GM18520 (cell line): ENCODE measurements at regions not wholly inside any gene's neighbourhood (a gene's known extent, or its start where the extent isn't known, plus 50 kb on each side); places are given as distances from the start of the nearest gene placed in this dataset.
"Not testable (repeated sequence)": the region's sequence is repeated elsewhere in the genome, so short reads cannot be mapped to it uniquely, and the experiment has no call there.

Experiments used
- ATAC-seq: cut with Tn5 transposase; IDR thresholded peaks from one replicate; pipeline ENCODE4 v1.9.1; 2021; ENCODE audit not compliant: unreplicated experiment

DNA sequence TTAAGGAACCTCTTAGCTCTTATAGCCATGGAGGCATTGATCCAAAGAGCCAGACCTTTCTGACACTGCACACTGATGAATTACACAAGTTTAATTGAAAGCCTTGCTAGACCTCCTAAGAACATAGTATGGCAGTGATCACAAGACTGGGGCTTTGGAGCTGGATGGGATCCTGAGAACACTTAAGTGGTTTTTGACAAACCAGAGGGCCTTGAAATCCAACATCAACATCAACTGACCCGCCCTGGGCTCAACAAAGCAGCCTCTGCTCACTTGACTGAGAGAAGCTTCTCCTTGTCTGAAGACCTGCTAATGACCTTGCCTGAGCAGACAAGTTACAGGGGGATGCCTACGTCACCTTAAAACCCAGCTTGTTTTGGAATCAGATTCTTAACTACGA is 257.6 kb downstream of the KLF13 start:
- no peak for ATAC-seq

DNA sequence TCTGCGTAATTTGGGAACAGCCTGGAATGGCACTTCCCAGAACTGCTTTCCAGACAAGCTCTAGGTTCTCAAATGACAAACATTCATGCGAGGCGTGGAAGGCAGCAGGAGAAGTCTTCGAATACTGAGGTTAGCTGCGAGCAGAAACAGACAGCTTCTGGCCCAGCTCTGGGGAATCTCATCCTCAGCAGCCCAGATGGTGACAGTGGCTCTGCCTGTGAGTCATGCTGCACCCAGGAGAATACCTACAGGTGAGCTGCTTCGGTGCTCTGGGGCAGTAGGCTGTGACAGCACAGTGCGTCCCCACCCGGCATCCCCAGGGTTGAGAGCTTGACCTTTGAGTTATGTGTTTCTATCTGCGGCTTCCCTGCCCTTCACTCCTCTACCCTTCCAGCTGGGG is 258.6 kb downstream of the KLF13 start:
- no peak for ATAC-seq

DNA sequence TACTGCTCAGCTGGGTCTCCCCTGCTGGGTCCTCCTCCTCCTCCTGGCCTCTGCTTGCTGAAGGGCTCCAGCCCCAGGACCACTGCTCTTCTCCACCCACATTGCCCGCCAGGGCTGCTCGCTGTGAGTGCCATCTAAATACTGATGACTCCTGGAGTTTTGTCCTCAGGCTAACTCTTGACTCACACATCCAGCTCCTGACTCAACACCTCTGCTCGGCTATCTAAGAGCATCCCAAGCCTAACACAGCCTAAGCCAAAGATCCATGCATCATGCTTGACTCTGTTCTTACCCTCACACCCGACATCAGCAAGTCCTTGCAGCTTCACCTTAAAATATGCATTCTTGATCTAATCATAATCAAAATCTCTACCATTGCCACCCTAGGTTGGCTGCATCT is 260.2 kb downstream of the KLF13 start:
- no peak for ATAC-seq

DNA sequence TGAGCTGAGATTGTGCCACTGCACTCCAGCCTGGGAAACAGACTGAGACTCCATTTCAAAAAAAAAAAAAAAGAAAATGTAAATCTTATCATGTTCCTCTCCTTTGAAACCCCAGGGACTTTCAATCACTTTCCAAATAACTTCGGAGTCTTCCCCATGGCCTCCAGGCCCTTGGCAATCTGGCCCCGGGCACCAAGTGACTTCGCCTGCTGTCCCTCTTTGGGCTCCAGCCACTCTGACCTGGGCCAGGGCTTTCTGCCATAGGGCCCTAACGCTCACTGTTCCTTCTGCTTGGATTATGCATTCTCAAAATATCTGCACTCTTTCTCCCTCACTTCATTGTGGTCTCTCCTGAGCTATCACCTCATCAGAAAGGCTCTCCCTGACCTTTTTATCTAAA is 260.9 kb downstream of the KLF13 start:
- no peak for ATAC-seq

DNA sequence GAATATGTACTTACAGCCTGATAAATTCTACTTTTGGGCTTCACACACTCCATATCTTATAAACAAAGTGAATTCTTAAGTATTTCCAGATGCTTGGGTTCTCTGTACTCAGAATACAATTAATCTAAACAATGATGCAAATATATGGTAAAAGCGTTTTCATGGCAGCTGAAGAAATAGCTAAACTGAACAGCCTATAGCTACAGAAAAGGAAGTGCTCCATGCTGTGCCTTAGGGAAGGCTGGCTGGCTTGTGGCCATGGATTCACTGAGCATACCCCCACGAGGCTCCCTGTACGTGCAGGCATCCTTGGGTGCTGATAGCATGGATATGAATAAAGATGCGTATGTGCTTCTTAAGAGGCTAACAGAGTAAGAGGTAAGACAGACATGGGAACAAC is 264.0 kb downstream of the KLF13 start:
- ATAC-seq, result no peak

DNA sequence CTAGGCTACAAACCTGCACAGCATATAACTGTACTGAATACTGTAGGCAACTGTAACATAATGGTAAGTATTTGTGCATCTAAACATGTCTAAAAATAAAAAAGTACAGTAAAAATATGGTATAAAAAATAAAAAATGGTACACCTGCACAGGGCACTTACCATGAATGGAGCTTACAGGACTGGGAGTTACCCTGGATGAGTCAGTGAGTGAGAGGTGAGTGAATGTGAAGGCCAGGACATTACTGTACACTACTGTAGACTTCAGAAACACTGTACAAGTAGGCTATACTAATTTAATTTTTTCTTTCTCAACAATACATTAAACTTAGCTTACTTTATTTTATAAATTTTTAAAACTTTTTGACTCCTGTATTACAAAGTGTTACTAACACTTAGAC is 265.3 kb downstream of the KLF13 start:
- ATAC-seq, result no peak

DNA sequence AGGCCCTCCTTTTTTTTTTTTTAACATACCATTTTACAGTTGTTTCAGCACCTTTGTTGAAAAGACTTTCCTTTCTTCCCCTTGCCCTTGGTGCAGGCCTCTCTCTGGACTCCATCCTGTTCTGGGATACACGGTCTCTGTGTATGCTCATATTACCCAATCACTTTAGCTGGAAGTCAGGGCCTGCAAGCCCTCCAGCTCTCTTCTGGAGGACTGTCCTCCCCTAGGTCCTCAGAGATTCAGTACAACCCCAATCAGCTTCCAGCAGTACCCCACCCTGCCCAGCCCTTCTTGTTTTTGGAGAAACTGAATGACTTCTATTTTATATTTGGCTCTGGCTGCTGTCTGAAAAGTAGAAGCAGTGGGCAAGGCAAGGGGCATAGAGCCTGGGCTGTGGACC is 270.8 kb downstream of the KLF13 start:
- no peak for ATAC-seq

DNA sequence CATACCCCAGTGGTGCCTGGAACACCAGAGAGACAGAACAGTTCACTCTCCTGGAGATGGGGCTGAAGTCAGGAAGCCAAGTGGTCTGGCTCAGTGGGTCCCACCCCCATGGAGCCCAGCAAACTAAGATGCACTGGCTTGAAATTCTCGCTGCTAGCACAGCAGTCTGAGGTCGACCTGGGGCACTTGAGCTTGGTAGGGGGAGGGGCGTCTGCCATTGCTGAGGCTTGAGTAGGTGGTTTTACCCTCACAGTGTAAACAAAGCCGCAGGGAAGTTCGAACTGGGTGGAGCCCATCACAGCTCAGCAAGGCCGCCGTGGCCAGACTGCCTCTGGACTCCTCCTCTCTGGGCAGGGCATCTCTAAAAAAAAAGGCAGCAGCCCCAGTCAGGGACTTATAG is 272.0 kb downstream of the KLF13 start:
- no peak for ATAC-seq

DNA sequence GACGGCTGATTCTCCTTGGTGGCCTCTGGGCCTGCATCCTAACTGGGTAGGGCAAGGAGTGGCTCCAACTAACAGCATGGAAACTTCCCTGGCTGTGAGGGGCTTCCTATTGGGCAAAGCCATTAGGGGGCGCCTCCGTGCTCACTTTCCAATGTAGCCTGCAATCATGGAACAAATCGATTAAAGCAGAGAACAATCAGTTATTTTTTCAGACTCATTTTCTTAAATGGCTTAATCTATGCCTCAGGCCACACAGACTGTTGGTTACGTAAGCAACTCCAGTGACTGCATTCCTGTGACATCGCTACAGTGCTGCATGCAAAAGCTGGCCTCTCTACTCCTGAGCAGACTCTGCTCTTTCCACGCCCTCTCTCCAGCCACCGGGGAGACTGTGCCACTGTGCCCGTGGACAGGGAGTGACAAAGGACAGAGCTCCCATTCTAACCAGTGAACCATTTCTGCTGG is 278.9 kb downstream of the KLF13 start:
- ATAC-seq, result no peak

DNA sequence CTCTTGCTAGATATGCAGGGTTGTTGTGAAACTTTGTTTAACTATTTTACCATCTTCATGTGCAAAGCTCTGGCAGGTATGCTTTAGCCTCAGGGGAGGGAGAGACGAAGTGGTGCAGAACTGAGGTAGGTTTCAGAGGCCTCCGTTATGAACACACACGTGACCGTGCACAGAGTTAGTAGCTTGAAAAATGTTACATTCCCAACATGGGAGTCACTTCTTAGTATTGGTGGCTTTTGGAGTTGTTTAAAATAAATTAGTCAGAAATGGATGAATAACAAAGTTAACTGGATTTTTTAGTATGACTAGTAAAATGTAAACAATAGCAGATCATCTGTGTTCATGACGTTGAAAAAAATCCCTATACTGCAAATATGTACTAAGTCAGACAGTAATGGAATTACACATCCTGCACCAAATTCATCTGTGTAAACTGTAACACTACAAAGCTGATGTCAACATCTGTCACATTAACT is 279.6 kb downstream of the KLF13 start:
- ATAC-seq, result no peak

DNA sequence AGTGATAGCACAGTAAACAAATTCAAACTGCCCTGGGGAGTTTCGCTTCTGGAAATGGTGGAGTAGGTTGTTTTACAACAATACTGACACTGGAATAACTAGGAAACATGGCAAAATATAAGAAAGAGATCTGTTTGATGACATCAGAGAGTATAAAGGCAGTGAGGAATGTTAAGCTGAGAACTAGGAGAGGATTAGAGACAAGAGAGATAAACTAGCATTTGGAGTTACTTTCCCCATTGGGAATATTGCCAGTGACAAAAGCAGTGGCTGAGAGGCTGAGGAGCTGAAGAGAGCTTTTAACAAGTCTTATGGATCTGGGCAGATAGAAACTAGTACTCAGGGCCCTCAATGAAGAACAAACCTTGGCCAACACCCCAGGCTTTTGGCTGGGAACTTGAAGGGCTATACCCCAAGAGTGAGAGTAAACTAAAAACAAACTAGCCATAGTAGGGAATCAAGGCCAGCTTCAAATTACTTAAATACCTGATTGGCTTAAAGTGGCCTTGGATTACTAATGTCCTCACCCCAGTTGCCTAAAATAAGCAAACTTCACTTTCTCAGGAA is 280.4 kb downstream of the KLF13 start:
- no peak for ATAC-seq

DNA sequence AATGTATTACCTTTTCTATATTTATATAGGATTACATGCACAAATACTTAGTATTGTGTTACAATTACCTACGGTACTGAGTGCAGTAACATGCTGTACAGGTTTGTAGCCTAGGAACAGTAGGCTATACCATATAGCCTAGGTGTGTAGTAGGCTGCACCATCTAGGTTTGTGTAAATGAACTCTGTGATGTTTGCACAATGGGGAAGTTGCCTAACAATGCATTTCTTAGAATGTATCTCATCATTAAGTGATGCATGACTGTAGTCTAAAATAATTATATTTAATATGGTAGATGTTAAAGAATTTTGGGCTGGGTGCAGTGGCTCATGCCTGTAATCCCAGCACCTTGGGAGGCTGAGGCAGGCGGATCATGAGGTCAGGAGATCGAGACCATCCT is 281.0 kb downstream of the KLF13 start:
- no peak for ATAC-seq

DNA sequence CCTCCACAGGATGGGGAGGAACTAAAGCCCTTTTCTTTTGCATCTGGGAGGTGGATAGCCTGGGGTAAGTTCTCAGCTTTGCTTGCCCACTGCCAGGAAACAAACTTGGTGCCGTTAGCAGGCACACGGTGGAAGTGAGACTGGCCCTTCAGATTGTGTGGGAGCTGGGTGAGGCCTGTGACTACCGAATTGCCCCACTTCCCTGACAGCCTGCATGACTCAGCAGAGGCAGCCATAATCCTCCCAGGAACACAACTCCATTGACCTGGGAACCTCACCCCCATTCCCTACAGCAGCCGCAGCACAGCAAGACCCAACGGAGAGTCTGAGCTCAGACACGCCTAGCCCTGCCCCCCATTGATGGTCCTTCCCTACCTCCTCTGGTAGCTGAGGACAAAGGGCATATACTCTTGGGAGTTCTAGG is 282.6 kb downstream of the KLF13 start:
- ATAC-seq, result no peak

DNA sequence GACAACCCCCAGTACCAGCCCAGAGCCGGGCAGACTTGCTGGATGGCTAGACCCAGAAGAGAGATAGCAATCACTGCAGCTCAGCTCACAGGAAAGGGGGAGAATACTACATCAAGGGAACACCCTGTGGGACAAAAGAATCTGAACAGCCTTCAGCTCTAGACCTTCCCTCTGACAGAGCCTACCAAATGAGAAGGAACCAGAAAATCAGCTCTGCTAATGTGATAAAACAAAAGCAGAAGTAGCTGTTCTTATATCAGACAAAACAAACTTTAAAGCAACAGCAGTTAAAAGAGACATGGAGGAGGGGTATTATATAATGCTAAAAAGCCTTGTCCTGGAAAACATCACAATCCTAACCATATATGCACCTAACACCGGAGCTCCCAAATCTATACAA is 283.3 kb downstream of the KLF13 start:
- no peak for ATAC-seq

DNA sequence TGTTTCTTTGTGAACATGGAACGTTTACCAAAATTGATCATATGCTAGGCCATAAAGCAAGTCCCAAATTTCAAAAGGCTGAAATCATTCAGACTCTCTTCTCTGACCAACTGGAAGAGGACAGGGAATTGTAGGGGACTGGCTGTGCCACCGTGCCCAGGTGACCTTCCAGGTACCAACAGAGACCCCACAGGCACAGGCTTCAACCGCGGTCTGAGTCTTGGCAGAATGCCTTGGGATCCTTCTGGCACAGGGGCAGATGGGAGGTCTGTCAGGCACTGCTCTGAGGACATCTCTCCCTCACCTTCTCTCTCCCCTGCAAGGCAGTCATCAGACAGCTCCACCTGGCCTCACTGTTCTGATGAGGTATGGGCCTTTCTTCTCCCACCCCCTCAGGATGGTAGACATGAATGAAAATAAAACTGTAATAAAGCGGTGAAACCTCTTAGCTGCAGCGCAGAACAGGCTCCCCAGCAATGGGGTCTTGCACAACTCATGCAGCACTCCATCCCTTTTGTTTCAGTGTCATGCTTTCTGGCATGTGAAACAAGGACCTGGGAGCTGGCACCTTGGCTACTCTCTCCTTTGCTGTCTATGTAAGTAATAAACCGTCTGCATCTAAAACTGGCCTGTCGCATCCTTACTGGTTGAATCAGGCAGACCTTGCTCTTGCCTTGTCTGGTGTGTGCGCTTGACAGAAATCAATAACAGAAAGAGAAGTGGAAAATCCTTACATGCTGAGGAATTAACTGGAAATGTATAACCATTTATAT is 289.2 kb downstream of the KLF13 start:
- ATAC-seq, result no peak

DNA sequence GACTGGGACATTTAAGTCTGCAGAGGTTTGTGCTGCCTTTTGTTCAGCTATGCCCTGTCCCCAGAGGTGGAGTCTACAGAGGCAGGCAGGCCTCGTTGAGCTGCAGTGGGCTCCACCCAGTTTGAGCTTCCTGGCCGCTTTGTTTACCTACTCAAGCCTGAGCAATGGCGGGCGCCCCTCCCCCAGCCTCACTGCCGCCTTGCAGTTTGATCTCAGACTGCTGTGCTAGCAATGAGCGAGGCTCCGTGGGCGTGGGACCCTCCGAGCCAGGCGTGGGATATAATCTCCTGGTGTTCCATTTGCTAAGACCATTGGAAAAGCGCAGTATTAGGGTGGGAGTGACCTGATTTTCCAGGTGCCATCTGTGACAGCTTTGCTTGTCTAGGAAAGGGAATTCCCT is 296.7 kb downstream of the KLF13 start:
- ATAC-seq, result not testable (repeated sequence)

DNA sequence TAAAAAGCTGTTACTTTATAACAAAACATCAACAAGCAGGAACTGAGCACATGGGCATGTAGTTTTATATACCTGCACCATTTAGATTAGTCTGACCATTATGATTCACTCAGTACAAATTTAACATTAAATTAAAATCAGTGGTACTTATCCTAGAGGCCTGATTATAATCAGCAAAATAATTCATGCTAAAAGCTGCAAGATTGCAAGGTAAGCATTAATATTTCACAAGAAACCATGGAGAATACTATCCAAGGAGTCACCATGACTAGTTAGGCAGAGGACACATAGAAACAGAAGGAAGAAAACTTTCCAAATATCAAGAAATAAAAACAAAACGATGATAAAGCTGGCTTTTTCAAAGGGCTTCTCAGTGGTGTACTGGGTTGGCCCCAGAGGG is 297.5 kb downstream of the KLF13 start:
- not testable (repeated sequence) for ATAC-seq

DNA sequence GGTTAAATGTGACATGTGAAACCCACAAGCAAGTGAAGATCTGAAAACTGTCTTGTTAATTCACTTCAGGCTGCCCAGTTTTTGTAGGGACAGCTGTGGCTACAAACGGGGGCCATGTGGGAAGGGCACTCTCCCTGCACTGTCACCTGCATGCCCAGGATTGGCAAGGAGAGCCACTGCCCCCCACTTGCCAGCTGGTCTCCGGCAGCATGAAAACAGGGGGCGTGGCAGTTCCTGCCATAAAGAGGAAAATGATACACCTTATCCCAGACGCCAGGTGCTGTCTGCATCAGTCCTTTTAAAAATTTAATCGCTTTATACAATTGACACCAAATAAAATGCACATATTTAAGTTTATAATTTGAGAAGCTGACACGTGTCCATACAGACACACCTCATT is 309.1 kb downstream of the KLF13 start:
- ATAC-seq, result not testable (repeated sequence)

DNA sequence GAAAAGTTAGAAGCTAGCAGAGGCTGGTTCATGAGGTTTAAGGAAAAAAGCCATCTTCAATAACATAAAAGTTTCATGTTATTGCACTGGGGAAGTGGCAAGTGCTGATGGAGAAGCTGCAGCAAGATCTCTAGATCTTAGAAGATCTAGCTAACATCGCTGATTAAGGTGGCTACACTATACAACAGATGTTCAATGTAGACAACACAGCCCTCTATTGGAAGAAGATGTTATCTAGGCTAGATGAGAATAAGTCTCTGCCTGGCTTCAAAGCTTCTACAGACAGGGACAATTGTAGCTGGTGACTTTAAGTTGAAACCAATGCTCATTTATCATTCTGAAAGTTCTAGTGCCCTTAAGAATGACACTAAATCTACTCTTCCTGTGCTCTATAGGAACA is 310.3 kb downstream of the KLF13 start:
- ATAC-seq, result not testable (repeated sequence)

DNA sequence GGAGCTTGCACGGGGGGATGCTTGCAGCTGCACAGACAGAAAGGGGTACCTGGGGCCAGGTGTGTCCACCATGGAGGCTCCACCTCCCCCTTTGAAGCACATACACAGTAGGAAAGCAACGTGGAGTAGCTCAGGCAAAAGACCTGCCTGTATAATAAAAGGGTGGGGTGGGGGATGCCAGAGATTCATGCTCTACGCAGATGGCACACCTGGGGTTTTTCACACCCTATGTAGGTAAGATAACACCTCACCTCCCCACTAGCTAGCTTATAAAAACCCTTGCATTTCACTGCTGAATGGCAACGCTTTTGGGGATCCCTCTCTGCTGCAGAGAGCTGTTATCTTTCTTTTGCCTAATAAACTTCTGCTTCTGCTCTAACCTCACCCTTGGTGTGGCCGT is 317.3 kb downstream of the KLF13 start:
- ATAC-seq, result not testable (repeated sequence)

DNA sequence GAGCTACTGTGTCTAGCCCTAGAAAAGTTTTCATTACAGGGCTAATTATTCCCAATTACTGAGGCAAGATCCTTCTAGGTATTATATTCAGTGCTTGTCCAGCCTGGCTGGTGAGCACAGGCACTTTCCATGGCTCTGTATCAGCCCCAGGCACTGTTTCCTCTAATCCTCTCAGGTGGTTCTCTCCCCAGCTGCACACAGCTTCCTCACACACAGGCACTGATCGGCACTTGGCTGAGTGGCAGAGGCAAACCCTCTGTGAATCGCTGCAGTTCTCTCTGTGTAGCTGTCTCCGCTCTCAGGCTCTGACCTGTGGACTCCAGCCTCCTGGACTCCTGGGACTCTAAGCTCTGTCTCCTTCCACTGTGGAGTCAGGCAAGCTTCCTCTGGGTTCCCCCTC is 318.1 kb downstream of the KLF13 start:
- not testable (repeated sequence) for ATAC-seq

DNA sequence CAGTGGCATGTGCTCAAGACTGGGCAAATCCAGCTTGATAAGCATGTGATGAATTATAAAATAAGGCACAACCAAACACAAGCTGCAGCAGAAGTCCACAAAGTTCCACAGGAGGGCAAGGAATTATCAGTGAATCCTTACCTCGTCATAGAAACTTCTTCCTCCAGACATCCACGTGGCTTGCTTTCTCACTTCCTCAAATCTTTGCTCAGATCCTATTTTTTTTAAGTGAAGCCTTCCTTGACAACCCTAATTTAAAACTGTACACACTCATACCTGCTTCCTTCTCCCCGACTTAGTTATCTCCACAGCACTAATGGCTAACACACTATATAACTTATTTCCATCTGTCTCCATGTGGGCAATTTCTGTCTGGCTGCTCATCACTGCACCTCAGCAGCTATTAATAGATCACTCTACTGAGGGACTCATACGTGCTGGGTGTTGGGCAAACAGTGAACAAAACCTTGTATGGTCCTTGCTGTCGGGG is 320.7 kb downstream of the KLF13 start:
- not testable (repeated sequence) for ATAC-seq
